OCI-M1 (cell line): ENCODE measurements at regions not wholly inside any gene's neighbourhood (a gene's known extent, or its start where the extent isn't known, plus 50 kb on each side); places are given as distances from the start of the nearest gene placed in this dataset.

Experiments used
- DNase-seq: peaks from one replicate; lab custom pipeline; 2025; lab: John Stamatoyannopoulos, UW

DNA sequence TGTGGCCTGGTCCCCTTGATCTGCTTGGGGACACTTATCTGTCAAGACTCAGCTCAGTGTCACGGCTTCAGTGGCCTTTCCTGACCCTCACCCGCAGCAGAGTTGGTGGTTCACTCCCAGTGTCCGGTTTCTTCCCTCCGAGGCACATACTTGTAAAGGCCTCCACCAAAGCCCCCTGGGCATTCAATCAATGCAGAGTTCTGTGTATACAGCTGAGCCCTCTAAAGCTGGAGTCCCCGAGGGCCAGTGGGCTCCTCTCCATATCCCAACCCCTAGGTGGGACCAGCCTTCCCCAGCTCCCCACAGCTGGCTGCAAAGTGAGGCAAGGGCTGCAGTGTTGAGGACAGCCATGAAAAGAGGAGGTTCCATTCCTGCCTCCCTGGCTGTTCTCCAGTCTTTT, 70.9 kb upstream of the RGMA start:
- DNase-seq = no peak

DNA sequence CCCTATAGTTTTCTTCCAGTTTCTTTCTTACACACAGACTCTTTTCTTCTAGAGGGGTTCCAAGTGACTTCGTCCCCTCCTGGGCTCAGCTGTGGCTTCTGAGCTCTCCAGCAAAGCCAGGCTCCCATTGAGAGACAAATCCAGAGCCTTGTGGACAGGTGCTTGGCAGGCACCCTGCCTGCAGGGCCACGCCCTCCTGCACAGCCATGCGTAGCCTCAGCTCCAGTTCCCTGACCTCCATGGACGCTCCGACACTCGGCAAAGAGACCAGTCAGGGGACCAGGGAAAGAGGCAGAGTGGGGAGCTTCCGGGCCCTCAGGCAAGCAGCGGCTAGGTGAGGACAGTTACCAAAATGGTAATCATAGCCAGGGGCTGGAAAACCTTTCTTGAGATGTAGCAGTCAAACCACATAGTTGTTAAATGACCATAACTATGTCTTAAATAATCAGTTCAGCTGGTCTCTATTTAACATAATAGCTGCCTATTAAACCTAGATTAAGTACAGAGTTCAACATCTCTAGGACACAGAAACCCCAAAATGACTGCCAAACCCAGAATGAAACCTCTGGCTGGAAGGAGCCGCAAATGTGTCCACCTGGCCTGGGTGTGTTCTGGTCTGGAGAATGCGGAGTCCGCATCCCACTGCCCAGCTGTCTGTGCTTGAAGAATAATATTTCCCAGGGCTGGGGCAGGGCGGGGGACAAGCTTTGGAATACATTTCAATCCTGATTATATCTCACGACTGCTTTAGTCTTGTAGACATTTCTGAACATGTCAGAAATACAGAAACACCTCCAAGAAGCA, 69.3 kb upstream of the RGMA start:
- no peak for DNase-seq

DNA sequence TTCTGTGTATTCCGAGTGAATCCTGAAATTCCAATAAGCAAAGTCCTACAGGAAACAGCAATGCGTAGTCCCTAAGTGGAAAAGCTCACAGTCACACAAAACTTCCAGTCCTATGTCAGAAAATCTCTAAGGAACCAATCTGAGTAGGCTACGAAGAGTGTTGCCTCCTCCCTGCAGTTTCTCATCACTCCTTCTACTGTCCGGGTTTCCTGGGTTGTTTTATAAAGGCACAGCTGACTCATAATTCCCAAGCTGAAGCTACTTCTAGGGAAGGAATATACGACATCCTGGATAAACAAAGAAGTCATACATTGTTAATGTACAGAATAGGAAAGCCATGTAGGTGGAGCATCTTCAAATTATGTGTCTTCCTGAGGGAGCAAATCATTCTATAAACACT, 65.7 kb upstream of the RGMA start:
- no peak for DNase-seq

DNA sequence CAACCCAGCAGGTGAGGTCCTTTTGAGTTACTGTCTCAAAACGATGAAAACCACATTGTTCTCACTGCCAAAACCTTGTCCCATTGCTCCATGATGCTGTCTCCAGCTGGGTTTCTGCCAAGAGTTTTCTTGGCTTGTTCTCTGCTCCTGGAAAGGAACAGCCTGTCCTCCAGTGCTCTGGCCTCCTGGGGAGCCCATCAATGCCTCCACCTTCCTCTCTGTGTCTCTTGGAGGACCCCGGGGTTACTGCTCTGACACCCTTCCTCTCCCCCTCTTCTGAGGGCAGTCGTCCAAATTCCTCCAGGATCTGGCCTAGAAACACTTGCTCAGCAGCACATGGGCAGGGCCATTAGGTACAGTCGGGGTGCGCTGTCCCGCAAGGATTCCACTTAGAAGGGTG, 63.9 kb upstream of the RGMA start:
- no peak for DNase-seq

DNA sequence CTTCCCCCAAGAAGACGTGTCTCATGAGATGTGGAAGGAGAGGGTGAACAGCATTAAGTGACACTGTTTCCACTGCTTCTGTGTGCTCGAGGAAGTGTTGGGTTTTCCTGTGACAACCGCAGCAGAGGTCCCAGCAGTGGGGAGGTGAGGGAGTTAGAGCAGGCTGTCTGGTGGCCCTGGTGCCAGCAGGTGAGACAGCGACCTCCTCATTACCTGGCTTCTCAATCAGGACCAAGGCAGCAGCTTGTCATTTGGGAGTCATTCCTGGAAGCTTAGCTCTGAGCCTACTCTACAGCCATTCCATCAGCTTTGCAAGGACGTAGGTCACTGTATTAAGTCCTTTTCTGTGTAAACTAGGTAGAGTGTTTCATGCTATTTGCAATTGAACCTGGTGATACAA, 63.3 kb upstream of the RGMA start:
- no peak for DNase-seq

DNA sequence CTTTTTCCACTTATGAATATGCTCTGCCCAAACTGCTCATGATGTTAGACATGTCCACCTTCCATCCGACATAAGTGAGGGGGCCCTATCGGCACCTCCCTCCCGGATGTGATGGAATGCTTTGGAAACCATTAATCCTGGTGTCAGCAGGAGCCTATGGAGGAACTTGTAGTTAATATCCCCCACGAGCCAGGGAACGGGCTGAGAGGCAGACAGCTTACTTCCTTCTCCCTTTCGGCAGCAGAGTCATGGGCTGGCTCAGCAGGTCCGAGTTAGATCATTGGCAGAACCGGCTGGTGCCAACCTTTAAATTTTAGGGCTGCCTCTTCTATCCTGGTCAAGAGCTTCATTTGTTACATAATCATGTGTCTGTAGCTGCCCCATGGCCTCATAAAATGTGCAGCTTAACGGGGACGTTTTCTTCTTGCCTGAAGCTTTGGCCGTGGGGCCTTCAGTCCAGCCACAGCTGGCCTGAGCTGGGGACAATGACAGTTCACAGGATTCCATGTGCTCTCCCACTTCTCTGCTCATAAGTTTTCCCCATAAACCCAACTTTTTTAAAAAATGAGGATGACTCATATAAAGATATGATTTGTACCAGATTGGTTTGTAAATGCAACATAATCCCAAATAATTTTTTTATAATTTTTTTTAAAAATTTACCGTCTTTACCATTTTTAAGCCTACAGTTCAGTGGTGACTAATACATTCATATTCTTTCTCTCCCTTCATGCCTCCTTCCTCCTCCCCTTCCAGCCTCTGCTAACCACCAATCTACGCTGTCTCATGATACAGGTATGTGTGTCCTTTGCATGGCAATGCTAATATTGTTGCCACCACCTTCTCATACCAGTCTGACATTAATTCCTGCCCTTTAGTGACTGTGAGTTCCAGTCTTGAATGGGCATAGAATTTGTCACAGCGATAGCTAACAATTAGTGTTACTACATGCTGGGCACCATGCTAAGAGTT, 62.2 kb upstream of the RGMA start:
- no peak for DNase-seq

DNA sequence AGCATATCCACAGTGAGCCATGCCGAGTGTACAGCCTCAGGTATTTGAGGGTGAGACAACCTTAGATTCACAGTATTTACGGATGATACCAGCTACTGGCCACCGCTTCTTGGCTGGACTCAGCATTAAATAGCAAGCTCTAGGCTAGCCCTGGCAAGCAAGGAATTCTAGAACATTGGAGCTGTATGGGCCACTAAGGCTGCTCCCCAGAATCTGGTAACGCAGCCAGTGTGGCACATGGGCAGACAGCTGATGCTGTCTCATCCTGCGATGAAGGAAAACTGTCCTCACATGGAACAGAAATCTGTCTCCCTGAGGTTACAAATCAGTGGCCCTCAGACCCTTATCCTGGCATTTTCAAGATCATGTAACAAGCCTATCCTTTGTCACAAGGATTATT, 57.6 kb upstream of the RGMA start:
- no peak for DNase-seq

DNA sequence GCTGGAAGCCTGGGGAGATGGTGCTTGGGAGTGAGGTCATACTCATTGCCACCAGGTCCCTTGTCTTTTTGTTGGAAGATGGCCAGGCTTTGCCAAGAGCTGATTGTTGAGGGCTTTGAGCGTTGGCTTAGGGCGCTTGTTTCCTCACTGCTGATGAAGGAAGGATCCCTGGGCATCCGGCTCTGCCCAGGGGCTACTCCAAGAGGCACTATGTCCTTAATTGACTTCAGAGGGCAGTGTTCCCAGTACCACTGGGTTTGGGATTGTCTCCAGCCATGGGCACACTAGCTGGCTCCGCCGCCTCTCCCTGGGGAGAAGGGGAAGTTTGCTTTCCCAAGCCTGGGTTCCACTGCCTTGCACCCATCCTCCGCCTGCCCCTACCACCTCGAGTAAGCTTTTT, 57.2 kb upstream of the RGMA start:
- DNase-seq = no peak

DNA sequence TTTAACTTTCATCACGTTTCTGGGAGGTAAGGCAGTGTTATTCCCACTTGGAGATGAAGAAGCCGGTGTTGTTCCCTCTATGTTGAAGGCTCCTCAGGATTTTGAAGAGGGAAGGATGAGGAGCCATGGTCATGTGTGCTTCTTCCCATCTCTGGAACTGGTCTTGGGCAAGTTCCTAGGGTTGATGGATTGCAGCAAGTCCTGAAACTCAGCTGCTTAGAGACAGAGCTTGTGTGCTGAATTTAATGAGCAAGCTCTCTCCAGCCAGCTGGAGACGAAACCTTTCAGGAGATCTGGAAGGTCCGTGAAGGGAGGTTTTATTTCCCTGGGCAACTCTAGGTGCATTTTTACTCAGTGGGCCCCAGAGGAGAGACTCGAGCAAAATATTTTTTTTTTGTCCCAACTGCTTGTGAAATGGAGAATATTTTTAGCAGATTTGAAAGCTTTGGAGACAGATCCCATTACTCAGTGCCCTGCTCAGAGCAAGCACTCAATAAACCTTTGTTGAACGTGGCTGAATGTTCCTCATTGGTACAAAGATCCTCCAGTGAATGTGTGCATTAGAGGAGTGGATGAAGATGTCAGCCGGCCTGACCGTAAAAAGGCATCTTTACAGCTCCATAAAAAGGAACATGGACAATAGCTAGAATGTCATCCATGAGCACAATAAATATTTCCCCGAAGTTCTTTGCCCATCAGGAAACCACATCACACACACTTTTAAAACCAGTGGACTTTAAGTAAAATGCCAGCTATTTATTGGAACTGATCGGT, 55.6 kb upstream of the RGMA start:
- no peak for DNase-seq

DNA sequence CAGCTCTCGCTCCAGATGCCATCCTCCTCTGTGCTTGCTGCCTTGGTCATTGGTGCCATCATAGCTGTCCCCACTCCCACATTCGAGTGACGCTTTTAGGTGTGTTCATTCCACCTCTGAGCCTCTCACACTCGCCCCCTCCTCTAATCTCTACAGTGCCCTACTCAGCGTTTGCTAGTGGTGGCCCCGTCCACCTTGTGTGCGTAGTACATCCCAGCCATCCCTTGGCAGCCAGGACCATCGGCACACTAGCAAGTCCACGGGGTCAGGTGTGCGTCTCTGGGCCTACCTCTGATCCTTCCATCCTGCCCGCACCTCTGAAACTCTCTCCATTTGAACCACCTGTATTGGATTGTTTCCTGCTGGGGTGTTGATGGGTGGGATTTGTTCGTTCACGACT, 54.2 kb upstream of the RGMA start:
- no peak for DNase-seq

DNA sequence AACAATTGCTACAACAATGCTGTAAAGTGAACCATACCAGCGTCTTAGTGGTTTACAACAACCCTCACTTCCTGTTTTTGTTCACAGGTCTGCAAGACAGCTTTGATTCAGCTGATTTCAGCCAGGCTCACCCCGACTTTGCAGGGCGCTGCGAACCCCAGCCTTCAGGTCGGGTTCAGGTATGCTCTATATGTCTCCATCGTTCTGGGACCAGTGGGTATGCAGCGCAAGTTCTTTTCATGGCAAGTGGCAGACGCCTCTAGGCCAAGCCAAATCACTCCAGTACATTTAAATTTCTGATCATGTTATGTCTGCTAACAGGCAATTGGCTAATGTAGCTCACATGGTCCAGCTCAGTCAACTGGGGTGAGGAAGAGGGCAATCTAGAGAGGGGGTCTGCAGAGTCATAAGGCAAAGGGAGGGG, 52.4 kb upstream of the RGMA start:
- no peak for DNase-seq

DNA sequence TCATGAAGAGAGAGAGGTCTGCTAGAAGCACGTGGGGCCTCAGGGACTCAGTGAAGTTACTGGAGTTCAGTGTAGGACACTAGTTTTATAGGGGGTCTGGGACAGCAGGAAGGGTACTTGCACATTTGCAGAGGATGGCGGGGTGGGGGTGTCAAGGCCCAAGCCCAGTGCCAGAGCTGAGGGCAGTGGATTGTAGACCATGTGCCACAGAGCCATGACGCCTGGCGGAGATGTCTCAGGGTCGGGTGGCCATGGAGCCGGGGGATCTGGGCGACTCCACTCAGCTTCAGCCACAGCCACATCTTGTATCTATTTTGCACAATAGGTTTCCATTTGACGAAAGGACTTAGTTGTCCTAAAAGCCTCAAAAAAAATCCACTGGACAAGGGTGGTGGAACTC, 50.4 kb upstream of the RGMA start:
- DNase-seq = no peak

DNA sequence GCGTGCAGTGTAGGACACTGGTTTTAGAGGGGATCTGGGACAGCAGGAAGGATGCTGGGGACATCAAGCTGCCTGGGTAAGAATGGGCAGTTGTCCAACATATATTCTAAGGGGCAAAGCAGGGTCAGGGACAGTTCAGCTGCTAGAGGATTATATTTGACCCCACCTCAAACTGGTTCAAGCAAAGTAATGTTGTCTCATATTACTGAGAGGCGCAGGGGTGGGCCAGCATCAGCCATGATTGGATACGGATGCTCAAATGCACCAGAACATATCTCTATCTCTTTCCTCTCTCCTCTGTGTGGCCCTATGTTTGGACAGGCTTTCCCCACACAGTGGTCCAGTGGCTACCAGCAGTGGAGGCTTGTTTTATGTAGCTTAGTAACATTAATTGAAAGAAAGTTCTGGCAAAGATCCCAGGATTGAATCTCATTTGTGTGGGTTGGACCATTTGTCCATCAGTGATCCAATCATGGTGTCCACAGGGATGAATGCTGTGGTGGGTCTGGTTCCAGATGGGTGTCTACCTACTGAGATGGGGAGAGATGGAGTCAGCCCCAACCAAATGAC, 49.8 kb upstream of the RGMA start:
- no peak for DNase-seq
